AG09319 (cell line): ENCODE measurements at regions not wholly inside any gene's neighbourhood (a gene's known extent, or its start where the extent isn't known, plus 50 kb on each side); places are given as distances from the start of the nearest gene placed in this dataset.

Experiments
- DNase-seq: peaks from one replicate; pipeline ENCODE4 v3.0.0-alpha.2; 2010; ENCODE audit warnings: low read depth; ENCODE audit errors: extremely low read depth
- CTCF ChIP-seq: IDR thresholded peaks from 2 replicates; pipeline ENCODE4 v1.5.1; 2011; ENCODE audit warnings: low read depth, mild to moderate bottlenecking, inconsistent platforms, low read length, moderate library complexity

- no peak for TF ChIP-seq CTCF
- no peak for DNase-seq
Measured at GRCh38 chr6:6863970-6864639, 243.7 kb upstream of the RREB1 start.

- no peak for TF ChIP-seq CTCF
- DNase-seq = no peak
Measured at GRCh38 chr6:6865611-6866010, 242.2 kb upstream of the RREB1 start.

DNA sequence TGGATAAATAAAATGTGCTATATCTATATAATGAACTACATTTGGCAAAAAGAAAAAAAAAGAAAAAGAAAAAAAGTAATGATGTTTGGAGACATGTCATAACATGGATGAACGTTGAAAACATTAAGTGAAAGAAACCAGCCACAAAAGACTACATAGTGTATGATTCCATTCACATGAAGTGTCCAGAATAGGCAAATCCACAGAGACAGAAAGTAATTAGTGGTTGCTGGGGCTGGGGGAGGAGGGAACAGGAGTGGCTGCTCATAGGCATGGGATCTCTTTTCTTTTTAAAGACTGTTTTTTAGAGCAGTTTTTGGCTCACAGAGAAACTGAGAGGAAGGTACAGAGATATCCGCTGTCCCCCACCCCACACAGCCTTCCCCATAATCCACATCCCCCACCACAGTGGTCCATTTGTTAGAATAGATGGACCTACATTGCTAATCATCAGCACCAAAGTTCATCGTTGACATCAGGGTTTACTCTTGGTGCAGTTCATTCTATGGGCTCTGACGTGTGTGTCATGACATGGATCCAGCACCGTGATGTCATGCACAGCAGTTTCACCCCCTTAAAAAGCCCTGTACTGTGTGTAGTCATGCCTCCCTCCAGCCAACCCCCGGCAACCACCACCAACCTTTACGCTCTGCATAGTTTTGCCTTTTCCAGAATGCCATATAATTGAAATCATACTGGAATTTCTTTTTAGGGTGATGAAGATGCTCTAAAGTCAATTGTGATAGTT lies 240.9 kb upstream of the RREB1 start:
- DNase-seq = no peak
- no peak for TF ChIP-seq CTCF

DNA sequence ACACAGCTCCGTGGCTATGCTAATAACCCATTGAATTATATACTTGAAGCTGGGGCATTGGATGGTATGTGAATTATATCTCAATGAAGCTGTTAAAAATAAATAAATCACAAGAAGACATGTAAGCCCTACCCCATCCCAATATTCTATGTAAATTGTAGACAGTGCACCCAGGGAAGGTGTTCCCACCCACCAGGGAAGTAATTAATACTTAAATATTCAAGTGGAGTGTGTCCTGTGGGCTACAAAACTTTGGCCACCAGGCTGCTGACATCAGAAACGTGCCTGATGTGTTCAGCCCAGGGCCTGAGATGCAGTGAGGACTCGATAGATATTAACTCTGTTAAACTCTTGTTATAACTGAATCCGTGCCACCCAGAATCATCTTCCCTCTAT lies 240.4 kb upstream of the RREB1 start:
- no peak for TF ChIP-seq CTCF
- no peak for DNase-seq

DNA sequence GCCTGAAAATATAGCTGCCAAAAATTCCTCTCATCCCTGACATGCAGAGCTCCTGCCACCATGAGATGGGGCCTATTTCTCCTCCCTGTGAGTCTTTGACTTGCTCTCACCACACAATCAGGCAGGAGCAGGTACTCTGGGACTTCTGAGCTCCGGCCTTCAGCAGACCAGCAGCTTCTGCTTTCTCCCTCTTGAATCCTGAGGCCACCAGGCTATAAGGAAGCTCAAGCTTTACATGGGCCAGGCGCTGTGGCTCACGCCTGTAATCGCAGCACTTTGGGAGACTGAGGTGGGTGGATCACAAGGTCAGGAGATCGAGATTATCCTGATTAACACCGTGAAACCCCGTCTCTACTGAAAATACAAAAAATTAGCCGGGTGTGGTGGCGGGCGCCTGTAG lies 238.7 kb upstream of the RREB1 start:
- DNase-seq = no peak
- TF ChIP-seq CTCF = no peak

DNA sequence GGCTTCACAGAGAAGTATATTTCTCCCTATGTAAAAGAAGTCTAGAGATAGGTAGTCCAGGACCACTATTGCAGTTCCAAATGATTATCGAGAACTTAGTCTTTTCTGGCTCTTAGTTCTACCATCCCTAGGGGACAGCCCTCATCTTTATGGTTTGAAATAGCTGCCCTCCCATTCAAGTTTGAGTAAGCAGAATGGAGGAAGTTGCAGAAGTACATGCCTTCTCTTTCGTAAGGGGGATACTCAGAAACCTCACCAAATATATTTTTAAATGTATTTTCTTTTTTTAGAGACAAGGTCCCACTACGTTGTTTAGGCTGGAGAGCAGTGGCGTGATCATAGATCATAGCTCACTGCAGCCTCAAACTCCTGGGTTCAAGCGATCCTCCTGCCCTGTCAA lies 236.8 kb upstream of the RREB1 start:
- TF ChIP-seq CTCF = no peak
- no peak for DNase-seq
